ENCODE measurements at regions not wholly inside any gene's neighbourhood (a gene's known extent, or its start where the extent isn't known, plus 50 kb on each side); places are given as distances from the start of the nearest gene placed in this dataset.

DNA sequence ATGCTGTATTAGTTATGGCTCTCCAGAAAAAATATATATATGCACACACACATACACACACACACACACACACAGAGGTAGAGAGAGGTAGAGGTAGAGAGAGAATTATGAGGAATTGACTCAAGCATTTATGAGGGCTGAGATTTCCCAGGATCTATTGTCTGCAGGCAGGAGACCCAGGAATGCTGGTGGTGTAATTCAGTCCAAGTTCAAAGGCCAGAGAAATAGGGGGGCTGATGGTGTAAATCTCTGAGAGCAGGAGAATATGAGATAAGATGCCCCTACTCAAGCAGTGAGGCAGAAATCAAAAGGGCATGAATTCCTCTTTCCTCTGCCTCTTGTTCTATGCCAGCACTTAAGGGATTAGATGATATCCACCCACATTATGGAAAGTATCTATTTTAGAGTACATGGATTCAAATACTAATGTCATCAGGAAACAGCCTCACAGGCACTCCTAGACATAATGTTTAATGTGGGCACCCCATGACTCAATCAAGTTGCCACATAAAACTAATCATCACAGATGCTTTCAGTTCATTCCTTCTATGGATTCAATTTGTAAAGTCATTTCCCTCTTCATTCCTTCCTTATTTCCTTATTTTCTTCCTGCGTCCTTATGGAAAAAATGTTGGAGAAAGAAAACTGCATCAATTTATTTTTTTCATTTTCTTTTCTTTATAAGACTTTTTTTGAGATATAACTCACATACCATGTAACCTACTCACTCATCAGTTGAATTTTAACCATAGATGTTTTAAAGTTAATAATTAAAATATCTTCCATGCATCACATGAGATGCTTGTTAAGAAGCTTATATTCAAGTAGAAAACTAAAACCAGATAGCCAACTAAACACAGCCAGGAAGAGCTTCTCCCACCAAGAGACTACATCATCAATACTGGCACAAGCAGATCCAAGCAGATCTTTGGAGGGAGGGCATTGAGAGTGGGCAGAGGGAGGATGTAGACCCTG is 406.2 kb downstream of the MBD2 start:
- ATAC-seq (no peak), DNase-seq (no peak)
- Histone ChIP-seq H3K27me3 (no peaks in the 10 kb centered on the region), H3K4me3 (no peak overlapping the region), H3K9me3 (peaks cover 0 to 6% (median 0%) of the 10 kb centered on the region in 11 donors), H3K36me3 (no peaks in the 10 kb centered on the region), H3K4me1 (peaks cover 0 to 8% (median 0%) of the 10 kb centered on the region in 9 donors), H3K27ac (no peak overlapping the region)
- intact Hi-C loops (cut with DNase I), result no loop called here
- TF ChIP-seq, protein P1, sequence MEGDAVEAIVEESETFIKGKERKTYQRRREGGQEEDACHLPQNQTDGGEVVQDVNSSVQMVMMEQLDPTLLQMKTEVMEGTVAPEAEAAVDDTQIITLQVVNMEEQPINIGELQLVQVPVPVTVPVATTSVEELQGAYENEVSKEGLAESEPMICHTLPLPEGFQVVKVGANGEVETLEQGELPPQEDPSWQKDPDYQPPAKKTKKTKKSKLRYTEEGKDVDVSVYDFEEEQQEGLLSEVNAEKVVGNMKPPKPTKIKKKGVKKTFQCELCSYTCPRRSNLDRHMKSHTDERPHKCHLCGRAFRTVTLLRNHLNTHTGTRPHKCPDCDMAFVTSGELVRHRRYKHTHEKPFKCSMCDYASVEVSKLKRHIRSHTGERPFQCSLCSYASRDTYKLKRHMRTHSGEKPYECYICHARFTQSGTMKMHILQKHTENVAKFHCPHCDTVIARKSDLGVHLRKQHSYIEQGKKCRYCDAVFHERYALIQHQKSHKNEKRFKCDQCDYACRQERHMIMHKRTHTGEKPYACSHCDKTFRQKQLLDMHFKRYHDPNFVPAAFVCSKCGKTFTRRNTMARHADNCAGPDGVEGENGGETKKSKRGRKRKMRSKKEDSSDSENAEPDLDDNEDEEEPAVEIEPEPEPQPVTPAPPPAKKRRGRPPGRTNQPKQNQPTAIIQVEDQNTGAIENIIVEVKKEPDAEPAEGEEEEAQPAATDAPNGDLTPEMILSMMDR (IDR thresholded peaks at IDR 0.05), result no peak
- 81 to 88% methylated on average over 1 of the region's 1 CpG for WGBS, 2 donors

DNA sequence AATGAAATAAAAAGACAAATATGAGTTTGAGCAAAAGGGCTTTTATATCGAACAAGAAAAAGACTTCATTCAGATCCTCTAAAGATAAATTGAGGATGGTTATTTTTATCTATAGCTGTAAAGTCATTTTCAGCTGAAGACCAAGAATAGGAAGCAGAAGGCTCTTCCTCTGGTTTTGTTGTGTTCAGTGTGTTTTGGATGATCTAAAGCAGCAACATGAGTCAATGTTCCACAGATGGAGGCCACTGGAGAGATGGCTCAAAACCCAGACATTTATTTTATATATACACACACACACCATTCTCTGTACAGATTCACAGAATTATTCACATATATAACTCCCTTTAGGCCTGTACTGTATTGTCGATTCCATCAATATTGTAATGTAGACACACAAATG is 424.3 kb downstream of the MBD2 start:
- intact Hi-C loops (cut with DNase I), result no loop called here

DNA sequence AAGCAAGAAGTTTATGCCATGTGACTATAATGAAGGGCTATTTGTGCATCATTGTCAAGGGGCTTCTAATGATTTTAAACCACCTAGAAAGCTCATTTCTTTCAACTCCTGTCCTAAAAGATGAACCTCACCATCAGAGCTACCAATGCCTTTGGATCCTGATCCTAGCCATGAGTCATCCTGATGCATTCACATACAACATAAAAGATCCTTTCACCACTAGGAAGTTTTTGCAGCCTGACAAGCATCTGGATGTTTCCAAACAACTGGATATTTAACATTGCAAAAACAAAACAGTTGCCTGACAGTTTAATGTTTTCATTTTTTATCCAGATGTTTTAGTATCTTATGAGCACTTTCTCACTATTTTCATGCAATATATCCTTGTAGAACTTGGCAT is 425.3 kb downstream of the MBD2 start:
- Histone ChIP-seq H3K4me1 (peaks cover 0 to 6% (median 0%) of the 10 kb centered on the region in 9 donors), H3K27me3 (no peaks in the 10 kb centered on the region), H3K36me3 (no peaks in the 10 kb centered on the region), H3K9me3 (peaks cover 0 to 9% (median 0%) of the 10 kb centered on the region in 11 donors), H3K27ac (no peak overlapping the region), H3K4me3 (no peak overlapping the region)
- no peak for ATAC-seq
- TF ChIP-seq, protein P1 (IDR thresholded peaks at IDR 0.05), result no peak
- intact Hi-C loops (cut with DNase I), result no loop called here
- no peak for DNase-seq

More for the DNA sequence above, 424.3 kb downstream of the MBD2 start:
- DNase-seq, result no peak
- Histone ChIP-seq H3K9me3 (peaks cover 0 to 9% (median 4%) of the 10 kb centered on the region in 11 donors), H3K27ac (no peak overlapping the region), H3K4me1 (peaks cover 0 to 6% (median 0%) of the 10 kb centered on the region in 9 donors), H3K4me3 (no peak overlapping the region), H3K36me3 (no peaks in the 10 kb centered on the region), H3K27me3 (no peaks in the 10 kb centered on the region)
- no peak for ATAC-seq
- TF ChIP-seq, protein P1 (IDR thresholded peaks at IDR 0.05), result no peak
- 83 to 89% methylated on average over 2 of the region's 2 CpGs for WGBS, 2 donors

DNA sequence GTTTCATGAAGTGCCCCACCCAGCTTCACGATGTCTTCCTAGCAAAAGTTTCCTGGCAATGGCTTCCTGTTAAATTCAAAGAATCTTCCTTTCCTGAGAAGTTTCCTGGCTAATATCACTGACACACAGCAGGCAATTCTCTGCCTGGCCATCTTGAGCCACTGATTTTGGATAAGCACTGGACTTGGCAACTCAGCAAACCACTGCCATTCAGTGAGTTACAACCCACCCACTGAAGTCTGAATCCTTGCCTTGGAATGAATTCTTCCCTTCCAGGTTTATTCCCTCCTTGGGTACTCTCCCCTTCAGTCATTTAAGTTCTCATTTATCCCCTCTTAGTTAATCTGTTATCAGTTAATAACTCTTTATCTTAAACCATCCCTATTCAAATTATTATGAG is 426.0 kb downstream of the MBD2 start:
- H3K36me3 ChIP-seq, result no peaks in the 10 kb centered on the region
- no peaks in the 10 kb centered on the region for H3K27me3 ChIP-seq
- intact Hi-C loops (cut with DNase I), result no loop called here
- no peak for DNase-seq
- ATAC-seq, result no peak
- peaks cover 0 to 12% (median 0%) of the 10 kb centered on the region in 11 donors for H3K9me3 ChIP-seq
- H3K4me1 ChIP-seq, result peaks cover 0 to 6% (median 0%) of the 10 kb centered on the region in 9 donors
- no peak overlapping the region for H3K27ac ChIP-seq
- H3K4me3 ChIP-seq, result no peak overlapping the region
- WGBS, 2 donors, result 61 to 69% methylated on average over 1 of the region's 1 CpG
- TF ChIP-seq, protein P1 (IDR thresholded peaks at IDR 0.05), result no peak
